Stimulated activated CD8-positive, alpha-beta memory T cell treated with anti-CD3 and anti-CD28 coated beads, Interleukin-15, amount 100 ng/mL, for 24 hours (primary cell): ENCODE measurements at regions not wholly inside any gene's neighbourhood (a gene's known extent, or its start where the extent isn't known, plus 50 kb on each side); places are given as distances from the start of the nearest gene placed in this dataset.

Experiments
- DNase-seq: peaks from one replicate; pipeline ENCODE4 v3.0.0-alpha.2; 2020; ENCODE audit warnings: low read depth

GRCh38 chr18:51654488-51655326, 457.2 kb upstream of the MEX3C start:
- no peak for DNase-seq

- no peak for DNase-seq
Observed at GRCh38 chr18:51655327-51655698, 457.8 kb upstream of the MEX3C start.

- DNase-seq: no peak
Observed at GRCh38 chr18:51656249-51656648, 458.8 kb upstream of the MEX3C start.

GRCh38 chr18:51658436-51658835, 461.0 kb upstream of the MEX3C start:
- no peak for DNase-seq

- no peak for DNase-seq
Observed at GRCh38 chr18:51659781-51660180, 462.3 kb upstream of the MEX3C start.

GRCh38 chr18:51660188-51660715, 462.8 kb upstream of the MEX3C start:
- no peak for DNase-seq

- no peak for DNase-seq
Observed at GRCh38 chr18:51664236-51664635, 466.8 kb upstream of the MEX3C start.

- no peak for DNase-seq
Observed at GRCh38 chr18:51666763-51667191, 469.3 kb upstream of the MEX3C start.

- peak; percentile 8 for DNase-seq
Observed at GRCh38 chr18:51668101-51668500, 470.6 kb upstream of the MEX3C start.

- DNase-seq: no peak
Observed at GRCh38 chr18:51668607-51669006, 471.1 kb upstream of the MEX3C start.

- no peak for DNase-seq
Observed at GRCh38 chr18:51686590-51686989, 489.1 kb upstream of the MEX3C start.

GRCh38 chr18:51687845-51688585, 490.5 kb upstream of the MEX3C start:
- DNase-seq: no peak

GRCh38 chr18:51692612-51693011, 495.1 kb upstream of the MEX3C start:
- DNase-seq: no peak

GRCh38 chr18:51711298-51711889, 513.9 kb upstream of the MEX3C start:
- DNase-seq: no peak

GRCh38 chr18:51712821-51713220, 515.3 kb upstream of the MEX3C start:
- DNase-seq: no peak

GRCh38 chr18:51716277-51716676, 518.8 kb upstream of the MEX3C start:
- DNase-seq: no peak

GRCh38 chr18:51721388-51721787, 523.9 kb upstream of the MEX3C start:
- no peak for DNase-seq

- no peak for DNase-seq
Observed at GRCh38 chr18:51721996-51722395, 524.5 kb upstream of the MEX3C start.

GRCh38 chr18:51724790-51725721, 527.6 kb upstream of the MEX3C start:
- no peak for DNase-seq

- no peak for DNase-seq
Observed at GRCh38 chr18:51726614-51727013, 529.1 kb upstream of the MEX3C start.

GRCh38 chr18:51727780-51728179, 530.3 kb upstream of the MEX3C start:
- no peak for DNase-seq

- no peak for DNase-seq
Observed at GRCh38 chr18:51731070-51731469, 533.6 kb upstream of the MEX3C start.
